Stimulated activated CD4-positive, alpha-beta T cell treated with anti-CD3 and anti-CD28 coated beads, Interleukin-1b, Interleukin-23, amount 100 ng/mL, for 4 hours (primary cell): ENCODE measurements at regions not wholly inside any gene's neighbourhood (a gene's known extent, or its start where the extent isn't known, plus 50 kb on each side); places are given as distances from the start of the nearest gene placed in this dataset.

Experiments
- DNase-seq, 2 donors: peaks; one replicate each; pipeline ENCODE4 v3.0.0-alpha.2; 2020; ENCODE audit warnings: low read depth in 2 of 2

DNA sequence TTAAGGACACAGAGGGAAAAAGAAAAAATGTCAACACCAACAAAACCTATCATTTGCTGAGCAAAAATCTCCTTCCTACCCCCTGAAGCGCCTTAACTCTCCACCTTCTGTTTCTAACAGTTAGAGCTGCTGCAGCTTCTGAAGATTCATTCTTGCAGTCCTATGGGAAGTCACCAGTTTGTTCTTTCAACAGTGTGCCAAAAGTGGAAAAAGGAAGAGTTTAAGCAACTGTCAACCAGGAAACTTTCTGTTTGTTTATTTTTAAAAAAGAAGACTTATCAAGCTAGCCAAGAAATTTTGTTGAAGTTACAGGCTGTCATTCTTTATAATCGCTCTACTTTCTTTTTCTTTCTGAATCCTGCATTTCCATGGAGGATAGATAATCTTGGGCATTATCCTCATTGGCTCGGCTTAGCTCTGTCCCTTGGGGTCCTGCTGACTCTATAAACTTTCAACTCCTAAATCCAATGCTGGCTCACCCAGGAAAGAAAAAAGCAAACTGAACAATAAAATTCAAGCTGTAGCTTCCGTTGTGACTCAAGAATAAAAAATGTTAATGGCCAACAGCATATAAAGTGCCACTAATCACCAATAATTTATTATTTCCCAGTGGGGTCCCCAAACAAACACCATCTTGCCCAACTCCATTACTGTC lies 172.8 kb upstream of the CITED2 start:
- DNase-seq, result no peak

DNA sequence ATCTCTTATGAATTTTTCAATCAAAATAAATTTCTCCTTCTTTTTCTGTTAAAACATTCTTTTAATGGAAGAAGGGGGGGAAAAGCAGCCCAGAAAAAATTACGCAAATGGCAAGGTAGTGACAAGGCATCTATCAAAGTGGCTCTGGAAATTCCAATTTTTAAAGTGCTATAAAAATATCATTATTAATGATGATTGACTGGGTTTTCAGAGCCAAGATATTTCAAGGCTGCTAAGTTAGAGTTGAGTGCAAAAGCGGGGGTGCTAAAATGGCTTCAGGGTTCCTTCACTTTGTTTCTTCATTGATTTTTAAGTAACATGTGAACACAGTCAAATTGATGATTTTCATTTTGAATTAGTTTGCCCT lies 171.6 kb upstream of the CITED2 start:
- DNase-seq, result no peak

GRCh38 chr6:139545206-139546105 lies 171.0 kb upstream of the CITED2 start:
- DNase-seq, result no peak

- no peak for DNase-seq
These were observed 170.2 kb upstream of the CITED2 start for GRCh38 chr6:139544701-139545057.

- no peak for DNase-seq
These were observed 167.9 kb upstream of the CITED2 start for GRCh38 chr6:139542351-139542750.

DNA sequence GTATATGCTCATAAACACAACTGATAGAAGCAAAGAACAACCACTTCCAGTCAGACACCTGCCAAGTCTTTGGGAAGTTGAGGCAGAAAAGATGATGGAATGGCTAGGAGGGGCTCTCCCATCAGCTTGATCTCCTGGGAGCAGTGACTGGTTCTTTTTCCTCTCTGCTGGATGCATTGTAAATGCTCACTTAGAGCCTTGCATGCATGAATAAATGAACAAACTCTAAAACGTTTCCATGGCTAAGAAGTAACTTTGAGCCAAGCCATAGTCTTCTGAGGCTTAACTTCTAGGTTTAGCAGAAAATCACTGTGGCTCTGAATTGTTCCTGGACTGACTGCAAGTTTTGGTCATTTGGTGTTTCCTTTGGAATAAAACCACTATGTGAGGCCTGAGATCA lies 166.4 kb upstream of the CITED2 start:
- no peak for DNase-seq

GRCh38 chr6:139540276-139540675 lies 165.8 kb upstream of the CITED2 start:
- no peak for DNase-seq

DNA sequence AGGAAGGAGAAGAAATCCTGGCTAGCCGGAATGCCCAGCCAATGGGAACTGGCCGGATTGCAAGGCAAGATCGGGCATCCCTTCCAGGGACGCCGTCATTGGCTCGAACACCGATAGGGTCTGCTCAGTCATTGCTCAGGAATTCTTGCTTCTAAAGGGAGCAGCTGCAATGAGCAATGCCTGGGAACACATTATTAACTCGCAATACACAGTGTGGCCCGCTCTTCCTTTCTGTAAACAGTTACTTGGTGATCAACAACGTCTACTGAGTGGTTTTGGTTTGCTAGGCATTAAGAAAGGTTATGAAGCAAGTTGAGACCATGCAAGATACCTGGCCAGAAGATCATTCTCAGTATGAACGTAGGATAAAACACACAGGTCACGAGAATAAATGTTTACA lies 165.4 kb upstream of the CITED2 start:
- DNase-seq, result no peak

DNA sequence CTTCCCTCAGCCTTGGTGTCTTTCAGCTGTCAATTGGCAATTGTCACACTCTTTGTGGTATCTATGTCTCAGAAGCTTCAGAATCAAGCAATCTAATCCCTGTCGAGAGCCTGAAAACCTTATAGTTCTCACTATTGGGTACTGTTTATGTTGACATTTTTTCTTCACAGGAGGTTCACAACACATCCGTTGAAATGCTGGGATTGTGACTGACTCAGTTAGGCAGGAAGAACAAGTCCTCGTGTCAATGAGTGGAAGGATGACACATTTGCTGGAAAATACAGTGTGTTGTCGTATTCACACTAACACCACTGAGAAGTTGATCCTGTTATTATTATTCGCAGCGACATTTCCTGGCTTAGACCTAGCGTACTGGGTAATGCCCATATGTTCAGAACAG lies 163.9 kb upstream of the CITED2 start:
- DNase-seq, result no peak

DNA sequence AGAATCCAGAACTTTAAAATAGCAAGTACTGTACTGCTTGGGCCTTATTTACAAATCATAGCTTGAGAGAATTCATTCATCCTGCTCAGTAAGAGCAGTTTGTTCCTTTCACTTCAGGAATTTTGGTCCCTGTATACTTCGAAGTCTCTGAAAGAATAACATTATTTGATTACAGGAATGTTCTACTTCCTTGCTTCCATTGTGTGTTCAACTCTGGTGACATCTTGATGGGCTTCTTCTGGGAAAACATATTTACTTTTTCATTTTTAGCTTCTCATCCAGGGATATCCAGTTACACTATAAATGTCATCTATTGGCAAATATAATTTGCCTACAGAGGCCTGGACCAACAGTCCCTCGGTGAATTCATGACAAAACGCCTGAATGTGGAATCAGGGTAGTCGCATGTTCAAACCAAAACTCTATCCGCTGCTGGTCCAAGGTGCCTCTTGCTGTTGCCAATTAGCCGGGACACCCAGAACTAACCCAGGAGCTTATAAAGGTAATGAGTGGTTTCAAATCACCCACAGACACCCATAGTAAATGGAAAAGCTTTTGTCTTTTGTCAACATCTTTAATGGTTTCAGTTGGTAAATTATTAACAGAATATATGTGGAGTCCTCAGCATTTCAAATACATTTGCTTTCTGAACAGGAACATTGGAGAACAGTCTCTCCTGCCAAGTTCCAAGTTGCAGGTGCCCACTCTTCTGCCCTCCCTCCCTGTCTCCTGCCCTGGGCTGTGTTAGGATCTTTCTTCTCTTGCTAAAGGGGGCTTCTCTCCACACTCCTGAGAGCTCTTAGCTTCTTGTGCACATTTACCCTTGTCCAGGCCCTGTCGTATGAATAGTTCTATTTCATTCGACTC lies 162.5 kb upstream of the CITED2 start:
- no peak for DNase-seq

DNA sequence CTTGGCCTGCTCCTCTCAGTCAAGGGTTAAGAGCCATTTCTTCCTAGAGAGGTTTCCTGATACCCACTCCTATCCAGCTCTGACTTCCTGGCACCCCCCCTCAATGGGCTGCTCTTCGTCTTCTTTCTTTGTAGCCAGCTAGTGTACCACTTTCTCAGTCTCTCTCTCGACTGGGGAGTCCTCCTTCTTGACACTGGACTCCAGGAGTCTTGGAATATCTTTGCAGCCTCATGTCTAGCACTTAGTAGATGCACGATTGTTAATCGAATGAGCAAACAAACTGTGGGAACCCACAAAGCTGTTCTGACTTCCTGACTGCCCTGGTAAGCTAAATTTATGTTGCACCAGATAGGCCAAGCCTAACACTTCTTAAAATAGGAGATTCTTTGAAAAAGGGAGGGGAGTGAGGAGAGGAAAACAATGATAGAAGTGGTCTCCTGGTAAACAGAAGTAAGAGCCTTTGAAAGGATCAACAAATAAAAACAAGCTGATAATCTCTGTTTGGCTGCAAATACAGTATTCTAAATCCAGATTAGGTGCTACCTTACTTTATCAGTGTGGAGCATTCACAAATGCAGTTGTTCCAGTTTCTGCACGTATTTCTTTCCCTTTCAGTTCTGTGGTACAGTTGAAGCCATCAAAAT lies 160.1 kb upstream of the CITED2 start:
- no peak for DNase-seq

- DNase-seq, result no peak
These were observed 159.4 kb upstream of the CITED2 start for GRCh38 chr6:139533573-139534471.

- no peak for DNase-seq
These were observed 158.7 kb upstream of the CITED2 start for GRCh38 chr6:139533171-139533570.

GRCh38 chr6:139531148-139532115 lies 157.0 kb upstream of the CITED2 start:
- peak in 1 of 2 donors; percentile 13 for DNase-seq

DNA sequence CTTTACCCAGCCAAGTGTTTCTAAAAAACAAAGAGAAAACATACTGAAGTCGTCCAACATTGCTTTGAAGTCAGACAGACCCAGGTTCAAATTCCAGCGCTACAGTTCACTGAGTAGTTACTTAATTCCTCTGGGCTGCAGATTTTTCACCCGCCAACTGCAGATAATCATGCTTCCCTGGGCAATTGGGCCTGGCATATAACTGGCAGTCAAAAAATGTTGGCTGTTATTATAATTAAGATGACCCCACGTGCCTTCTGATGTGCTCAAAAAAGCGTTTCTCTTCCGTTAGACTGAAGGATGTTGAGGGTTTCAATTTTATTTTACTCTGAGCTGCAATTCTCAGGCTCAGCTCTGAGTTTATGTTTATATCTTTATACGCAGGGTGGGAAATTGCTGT lies 156.1 kb upstream of the CITED2 start:
- no peak for DNase-seq

- no peak for DNase-seq
These were observed 155.0 kb upstream of the CITED2 start for GRCh38 chr6:139529420-139529819.

DNA sequence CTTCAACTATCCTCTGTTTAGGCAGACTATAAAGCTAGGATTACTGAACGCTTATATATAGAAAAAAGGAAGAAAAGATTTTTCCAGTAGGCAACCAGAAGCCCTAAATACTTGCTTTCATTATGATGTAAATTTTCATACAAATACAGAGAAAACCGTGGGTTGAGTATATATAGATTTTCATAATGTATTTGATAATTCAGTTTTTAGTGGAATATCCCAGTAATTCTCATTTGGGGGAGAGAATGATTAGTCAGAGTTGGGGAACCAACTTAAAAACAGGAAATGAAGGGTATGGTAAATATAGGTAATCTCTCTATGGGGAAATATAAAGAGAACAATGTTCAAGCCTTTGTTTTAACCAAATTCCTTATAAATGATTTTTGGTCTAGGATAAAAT lies 154.0 kb upstream of the CITED2 start:
- DNase-seq, result no peak

DNA sequence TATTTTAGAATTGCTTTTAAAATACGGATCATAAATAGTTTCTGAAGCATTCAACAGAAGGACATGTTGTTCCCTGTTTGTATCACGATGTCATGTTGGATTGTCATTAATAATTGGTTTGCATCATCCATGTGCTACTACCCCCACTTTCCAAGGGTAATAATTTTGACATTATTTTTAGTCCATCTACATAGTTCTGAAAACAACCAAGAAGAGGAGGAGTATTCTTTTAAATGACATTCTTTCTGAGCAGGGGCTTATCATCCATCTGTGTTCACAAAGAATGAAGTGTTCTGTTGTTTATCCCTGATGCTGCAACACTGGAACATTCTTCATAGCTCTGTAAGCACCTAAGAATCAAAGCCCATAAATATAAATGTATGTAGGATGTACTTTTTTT lies 151.0 kb upstream of the CITED2 start:
- DNase-seq, result no peak

GRCh38 chr6:139523986-139524385 lies 149.5 kb upstream of the CITED2 start:
- no peak for DNase-seq
